ENCODE measurements at regions not wholly inside any gene's neighbourhood (a gene's known extent, or its start where the extent isn't known, plus 50 kb on each side); places are given as distances from the start of the nearest gene placed in this dataset.

DNA sequence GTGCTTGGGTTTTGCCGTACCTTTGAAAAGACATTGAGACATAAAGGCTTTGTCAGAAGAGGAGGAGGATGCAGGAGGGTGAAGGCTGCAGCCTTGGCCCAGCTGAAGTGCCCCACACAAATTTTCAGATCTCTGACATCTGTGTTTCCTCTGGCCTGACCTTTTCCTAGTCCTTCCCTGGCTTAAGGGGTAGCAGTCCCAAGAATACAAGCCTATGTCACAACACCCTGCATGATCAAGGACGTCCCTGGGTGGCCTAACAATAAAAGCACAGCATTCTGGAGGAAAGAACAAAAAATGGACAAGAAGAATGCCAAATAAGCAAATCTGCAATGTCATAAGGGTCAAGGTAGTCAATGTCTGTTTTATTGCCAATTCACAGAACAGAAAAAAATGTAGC is 80.8 kb upstream of the FAM9C start:
- Histone ChIP-seq H4K8ac (ENCODE audit: low read depth in 2 of 2, low read length in 2 of 2) (peak overlapping the region in 1 of 2 experiments; percentile 3; a peak in 1 of 4 replicates), H2AK9ac (replicated peaks; ENCODE audit: low read depth, low read length, poor library complexity) (no peak overlapping the region), H2AK5ac (ENCODE audit: low read depth, low read length) (peak overlapping the region; percentile 49; the same call in 1 of the 2 replicates), H3K18ac (ENCODE audit: low read depth, low read length) (peak overlapping the region; percentile 47; the same call in 1 of the 2 replicates), H2BK15ac (ENCODE audit: low read depth, low read length) (0 out of 3 replicates have a peak overlapping the region, but pooled peaks have one; percentile 27), H3K14ac (replicated peaks; ENCODE audit: low read depth, low read length) (0 out of 2 replicates have a peak overlapping the region, but pooled peaks have one; percentile 28), H4K20me1 (ENCODE audit: insufficient read depth, low read length) (no peaks in the 10 kb centered on the region), H3K56ac (ENCODE audit: extremely low read depth, insufficient read depth, low read length) (no peak overlapping the region), H2BK20ac (ENCODE audit: low read depth, low read length) (peak overlapping the region; percentile 63), H3K9me3 (ENCODE audit: control insufficient read depth, insufficient read depth, low read length) (no peaks in the 10 kb centered on the region), H3K27me3 (ENCODE audit: control insufficient read depth, insufficient read depth, low read length) (no peaks in the 10 kb centered on the region), H3K9me1 (ENCODE audit: insufficient read depth, low read length) (peaks cover 4% of the 10 kb centered on the region; the same call in 1 of the 2 replicates), H3K27ac (ENCODE audit: insufficient read depth, low read length) (peak overlapping the region; percentile 9; the same call in 1 of the 2 replicates), H4K5ac (ENCODE audit: low read depth, low read length) (peak overlapping the region; percentile 48; the same call in 1 of the 2 replicates), H2AFZ (replicated peaks; ENCODE audit: low read length, poor library complexity) (no peak overlapping the region), H3K36me3 (ENCODE audit: control insufficient read depth, insufficient read depth, low read length) (no peaks in the 10 kb centered on the region), H2BK5ac (ENCODE audit: low read depth, low read length, poor library complexity, severe bottlenecking) (no peak overlapping the region), H2BK120ac (ENCODE audit: low read depth, low read length) (peak overlapping the region; percentile 74), H4K91ac (ENCODE audit: insufficient read depth, low read depth, low read length) (peak overlapping the region; percentile 38), H3K4me2 (ENCODE audit: low read depth, low read length) (no peak overlapping the region), H3K9ac (ENCODE audit: low read depth, low read length) (no peak overlapping the region), H3K4me1 (ENCODE audit: control insufficient read depth, insufficient read depth, low read length) (peaks cover 7% of the 10 kb centered on the region; the same call in 1 of the 2 replicates), H3K23ac (ENCODE audit: low read depth, low read length) (no peak overlapping the region), H3K79me1 (ENCODE audit: low read depth in 1 of 2, low read length in 2 of 2) (no peaks in the 10 kb centered on the region), H3K4me3 (ENCODE audit: insufficient read depth, low read depth, low read length) (no peak overlapping the region), H3K4ac (ENCODE audit: low read depth, low read length) (peak overlapping the region; percentile 77)
- in situ Hi-C loops (cut with MboI; ENCODE audit: low sequenced_read_pairs): no loop called here
- ChIA-PET POLR2A (ENCODE audit: unreplicated experiment) (no interaction called here), CTCF (no interaction called here)
- intact Hi-C loops (cut with micrococcal nuclease): loop anchor here (10.0 kb wide), 1 partner anchor 250 kb away; no protein-coding TSS in a partner anchor
- dilution Hi-C loops (cut with HindIII; ENCODE audit: low sequenced_read_pairs, unreplicated experiment): no loop called here
- no CpG with 5 or more reads among the region's 2 CpGs for WGBS, 2 experiments (ENCODE audit: extremely low coverage in 2 of 2, insufficient read length in 1 of 2)
- ATAC-seq (ENCODE audit: low read depth): no peak
- DNase-seq: no peak
- no TSS peak for BruUV-seq (replicated peaks)
- TF ChIP-seq, protein P1, sequence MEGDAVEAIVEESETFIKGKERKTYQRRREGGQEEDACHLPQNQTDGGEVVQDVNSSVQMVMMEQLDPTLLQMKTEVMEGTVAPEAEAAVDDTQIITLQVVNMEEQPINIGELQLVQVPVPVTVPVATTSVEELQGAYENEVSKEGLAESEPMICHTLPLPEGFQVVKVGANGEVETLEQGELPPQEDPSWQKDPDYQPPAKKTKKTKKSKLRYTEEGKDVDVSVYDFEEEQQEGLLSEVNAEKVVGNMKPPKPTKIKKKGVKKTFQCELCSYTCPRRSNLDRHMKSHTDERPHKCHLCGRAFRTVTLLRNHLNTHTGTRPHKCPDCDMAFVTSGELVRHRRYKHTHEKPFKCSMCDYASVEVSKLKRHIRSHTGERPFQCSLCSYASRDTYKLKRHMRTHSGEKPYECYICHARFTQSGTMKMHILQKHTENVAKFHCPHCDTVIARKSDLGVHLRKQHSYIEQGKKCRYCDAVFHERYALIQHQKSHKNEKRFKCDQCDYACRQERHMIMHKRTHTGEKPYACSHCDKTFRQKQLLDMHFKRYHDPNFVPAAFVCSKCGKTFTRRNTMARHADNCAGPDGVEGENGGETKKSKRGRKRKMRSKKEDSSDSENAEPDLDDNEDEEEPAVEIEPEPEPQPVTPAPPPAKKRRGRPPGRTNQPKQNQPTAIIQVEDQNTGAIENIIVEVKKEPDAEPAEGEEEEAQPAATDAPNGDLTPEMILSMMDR (conservative IDR thresholded peaks at IDR 0.05; ENCODE audit: low read depth, low read length): no peak
- no peak for TF ChIP-seq NFE2L2 (IDR thresholded peaks at IDR 0.05; ENCODE audit: low read depth, low read length)
- TF ChIP-seq FOS (IDR thresholded peaks at IDR 0.05; ENCODE audit: low read depth, low read length): no peak
- TF ChIP-seq, protein P2, sequence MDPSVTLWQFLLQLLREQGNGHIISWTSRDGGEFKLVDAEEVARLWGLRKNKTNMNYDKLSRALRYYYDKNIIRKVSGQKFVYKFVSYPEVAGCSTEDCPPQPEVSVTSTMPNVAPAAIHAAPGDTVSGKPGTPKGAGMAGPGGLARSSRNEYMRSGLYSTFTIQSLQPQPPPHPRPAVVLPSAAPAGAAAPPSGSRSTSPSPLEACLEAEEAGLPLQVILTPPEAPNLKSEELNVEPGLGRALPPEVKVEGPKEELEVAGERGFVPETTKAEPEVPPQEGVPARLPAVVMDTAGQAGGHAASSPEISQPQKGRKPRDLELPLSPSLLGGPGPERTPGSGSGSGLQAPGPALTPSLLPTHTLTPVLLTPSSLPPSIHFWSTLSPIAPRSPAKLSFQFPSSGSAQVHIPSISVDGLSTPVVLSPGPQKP (IDR thresholded peaks at IDR 0.05; ENCODE audit: borderline replicate concordance, low read depth, low read length): no peak
- TF ChIP-seq RCOR1 (IDR thresholded peaks at IDR 0.05; ENCODE audit: insufficient replicate concordance, low read length): no peak
- no peak for TF ChIP-seq POLR2A (IDR thresholded peaks at IDR 0.05; ENCODE audit: low read depth, low read length)
- no peak for TF ChIP-seq MAZ (IDR thresholded peaks at IDR 0.05; ENCODE audit: borderline replicate concordance, low read depth, low read length)
